ENCODE measurements at regions not wholly inside any gene's neighbourhood (a gene's known extent, or its start where the extent isn't known, plus 50 kb on each side); places are given as distances from the start of the nearest gene placed in this dataset.

DNA sequence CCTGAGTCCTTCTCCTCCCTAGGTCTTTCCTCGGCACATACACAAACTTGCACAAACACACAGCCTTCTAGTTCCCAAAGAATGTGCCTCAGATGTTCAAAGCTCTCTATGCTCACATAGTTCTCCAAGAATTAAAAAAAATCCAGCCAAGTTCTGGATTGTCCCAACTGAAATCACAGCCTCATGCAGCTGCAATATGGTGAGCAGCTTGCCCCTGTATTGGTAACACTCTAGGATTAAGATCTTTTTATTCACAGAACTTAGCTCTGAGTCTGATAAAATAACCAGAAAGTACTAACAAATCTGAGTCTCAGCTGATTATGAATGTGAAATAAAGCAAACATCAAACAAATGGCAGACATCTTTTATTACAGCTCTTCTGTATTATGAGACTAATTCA, 604.8 kb upstream of the PFKP start:
- TF ChIP-seq, protein P1, sequence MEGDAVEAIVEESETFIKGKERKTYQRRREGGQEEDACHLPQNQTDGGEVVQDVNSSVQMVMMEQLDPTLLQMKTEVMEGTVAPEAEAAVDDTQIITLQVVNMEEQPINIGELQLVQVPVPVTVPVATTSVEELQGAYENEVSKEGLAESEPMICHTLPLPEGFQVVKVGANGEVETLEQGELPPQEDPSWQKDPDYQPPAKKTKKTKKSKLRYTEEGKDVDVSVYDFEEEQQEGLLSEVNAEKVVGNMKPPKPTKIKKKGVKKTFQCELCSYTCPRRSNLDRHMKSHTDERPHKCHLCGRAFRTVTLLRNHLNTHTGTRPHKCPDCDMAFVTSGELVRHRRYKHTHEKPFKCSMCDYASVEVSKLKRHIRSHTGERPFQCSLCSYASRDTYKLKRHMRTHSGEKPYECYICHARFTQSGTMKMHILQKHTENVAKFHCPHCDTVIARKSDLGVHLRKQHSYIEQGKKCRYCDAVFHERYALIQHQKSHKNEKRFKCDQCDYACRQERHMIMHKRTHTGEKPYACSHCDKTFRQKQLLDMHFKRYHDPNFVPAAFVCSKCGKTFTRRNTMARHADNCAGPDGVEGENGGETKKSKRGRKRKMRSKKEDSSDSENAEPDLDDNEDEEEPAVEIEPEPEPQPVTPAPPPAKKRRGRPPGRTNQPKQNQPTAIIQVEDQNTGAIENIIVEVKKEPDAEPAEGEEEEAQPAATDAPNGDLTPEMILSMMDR (IDR thresholded peaks at IDR 0.05), result no peak
- TF ChIP-seq POLR2A (IDR thresholded peaks at IDR 0.05) (no peak), EP300 (IDR thresholded peaks at IDR 0.05) (no peak)
